ENCODE measurements at regions not wholly inside any gene's neighbourhood (a gene's known extent, or its start where the extent isn't known, plus 50 kb on each side); places are given as distances from the start of the nearest gene placed in this dataset.

- DNase-seq (ENCODE audit: low read depth) = no peak
Measured at GRCh38 chr22:49046000-49046545, 781.6 kb downstream of the BRD1 start.

- DNase-seq (ENCODE audit: low read depth) = no peak
Measured at GRCh38 chr22:49045276-49045675, 782.4 kb downstream of the BRD1 start.

DNA sequence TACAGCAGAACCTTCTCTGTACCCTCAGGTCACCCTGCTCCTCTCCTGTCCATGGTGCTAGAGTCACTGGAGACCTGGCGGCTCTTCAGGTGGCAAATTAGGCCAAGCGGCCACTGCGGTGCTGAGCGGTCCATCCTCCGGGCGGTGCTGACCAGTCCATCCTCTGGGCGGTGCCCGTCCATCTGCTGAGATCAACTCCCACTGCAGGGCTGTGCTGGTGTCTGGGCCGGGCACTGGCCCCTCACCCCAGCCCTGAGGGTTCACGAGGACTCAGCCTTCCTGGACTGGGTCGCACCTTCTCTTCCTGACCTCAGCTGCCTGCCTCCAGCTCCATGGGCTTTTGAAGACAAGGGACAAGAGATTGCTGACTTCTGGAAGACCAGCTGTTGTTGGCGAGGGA is 782.9 kb downstream of the BRD1 start:
- DNase-seq (ENCODE audit: low read depth) = no peak

- DNase-seq (ENCODE audit: low read depth) = no peak
Measured at GRCh38 chr22:49044091-49044490, 783.6 kb downstream of the BRD1 start.

DNA sequence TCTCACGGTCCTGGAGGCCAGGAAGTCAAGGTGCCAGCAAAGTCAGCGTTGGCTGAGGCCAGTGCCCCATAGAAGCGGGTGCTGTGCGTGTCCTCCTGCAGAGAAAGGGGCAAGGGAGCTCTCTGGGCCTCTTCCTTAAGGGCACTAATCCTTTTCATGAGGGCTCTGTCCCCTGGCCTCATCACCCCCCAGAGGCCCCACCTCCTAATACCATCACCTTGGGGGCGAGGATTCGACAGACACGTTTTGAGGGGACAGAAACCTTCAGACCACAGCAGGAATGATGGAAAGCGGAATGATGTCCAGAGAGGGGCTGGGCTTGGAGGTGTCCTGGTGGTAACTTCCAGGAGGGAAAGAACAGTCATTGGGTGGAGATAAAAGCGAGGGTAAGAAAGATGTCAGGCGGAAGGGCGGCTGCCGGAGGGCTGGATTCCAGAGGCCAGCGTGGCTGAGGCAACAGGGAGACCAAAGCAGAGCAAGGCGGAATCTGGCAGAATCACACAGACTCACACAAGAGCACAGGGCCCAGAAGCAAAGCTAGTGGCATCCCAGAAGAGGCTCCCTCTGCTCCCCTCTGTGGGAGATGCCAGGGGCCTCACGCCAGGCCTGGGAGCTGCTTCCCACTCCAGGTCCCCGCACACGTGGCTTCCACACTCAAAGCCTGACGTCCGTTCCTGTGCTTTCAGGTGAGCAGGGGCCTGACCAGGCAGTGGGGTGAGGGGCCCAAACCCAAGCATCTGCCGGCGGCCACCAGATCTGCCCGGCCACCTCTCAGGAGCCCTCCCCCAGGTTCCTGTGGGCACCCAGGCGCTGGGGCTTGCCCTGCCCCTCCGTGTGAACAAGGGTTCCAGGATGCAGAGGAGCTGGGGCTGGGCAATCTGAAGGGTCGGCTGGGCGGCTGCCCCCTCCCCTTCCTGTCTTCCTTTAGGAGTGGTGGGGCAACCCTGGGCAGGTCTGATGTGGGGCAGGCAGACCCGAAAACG is 784.5 kb downstream of the BRD1 start:
- DNase-seq (ENCODE audit: low read depth) = no peak

- DNase-seq (ENCODE audit: low read depth) = no peak
Measured at GRCh38 chr22:49042066-49042465, 785.6 kb downstream of the BRD1 start.

DNA sequence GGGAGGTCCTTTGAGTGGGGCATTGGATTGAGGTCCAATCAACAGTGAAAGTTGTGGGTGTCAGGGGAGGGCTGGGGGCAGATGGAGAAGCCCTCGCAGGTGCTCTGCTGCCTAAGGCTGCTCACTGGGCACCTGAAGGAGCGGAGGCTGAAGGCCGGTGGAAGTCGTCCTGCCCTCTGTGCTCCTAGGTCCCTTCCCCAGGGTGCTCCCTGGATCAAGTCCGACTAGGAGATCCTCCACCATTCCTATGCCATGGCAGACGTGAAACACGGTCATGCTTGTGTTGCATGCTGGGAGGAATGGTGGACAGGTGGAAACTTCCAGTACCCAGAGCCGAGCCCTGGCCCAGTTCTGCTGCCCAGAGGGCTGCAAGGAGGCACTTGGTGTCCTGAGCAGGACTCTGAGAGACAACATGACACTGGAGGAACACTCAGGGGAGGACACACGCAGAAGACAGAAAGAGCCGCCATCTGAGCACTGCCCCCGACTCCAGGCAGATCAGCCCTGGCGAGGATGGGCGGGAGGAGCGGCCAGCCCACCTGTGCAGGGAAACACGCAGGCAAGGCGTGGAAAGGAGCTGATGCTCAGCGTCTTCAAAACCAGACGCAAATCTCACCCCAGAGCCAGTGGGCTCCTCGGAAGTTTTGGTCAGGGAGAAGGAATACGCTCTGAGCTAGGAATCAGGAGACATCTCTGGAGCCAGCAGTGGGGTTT is 786.8 kb downstream of the BRD1 start:
- DNase-seq (ENCODE audit: low read depth) = no peak

DNA sequence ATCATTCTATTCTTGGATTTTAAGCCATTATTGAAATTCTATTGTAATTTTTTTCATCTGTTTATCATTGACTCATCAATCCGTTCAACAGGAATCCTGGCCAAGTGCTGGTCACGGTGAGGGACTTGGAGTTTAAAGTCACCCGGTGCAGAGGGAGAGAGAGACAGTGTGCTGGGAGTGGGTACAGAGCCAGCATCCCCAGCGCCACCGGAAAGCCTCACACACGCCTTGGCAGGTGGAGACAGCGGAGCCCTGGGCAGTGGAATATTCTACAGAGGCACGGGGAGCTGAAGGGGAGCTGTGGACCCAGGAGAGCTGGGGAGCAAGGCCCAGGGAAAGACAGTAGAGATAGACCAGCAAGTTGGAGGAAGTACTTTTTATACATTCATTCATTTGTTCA is 787.6 kb downstream of the BRD1 start:
- DNase-seq (ENCODE audit: low read depth) = no peak

GRCh38 chr22:49039625-49040024 is 788.0 kb downstream of the BRD1 start:
- no peak for DNase-seq (ENCODE audit: low read depth)

GRCh38 chr22:49037701-49038245 is 789.9 kb downstream of the BRD1 start:
- no peak for DNase-seq (ENCODE audit: low read depth)

GRCh38 chr22:49036513-49036912 is 791.2 kb downstream of the BRD1 start:
- DNase-seq (ENCODE audit: low read depth) = no peak

DNA sequence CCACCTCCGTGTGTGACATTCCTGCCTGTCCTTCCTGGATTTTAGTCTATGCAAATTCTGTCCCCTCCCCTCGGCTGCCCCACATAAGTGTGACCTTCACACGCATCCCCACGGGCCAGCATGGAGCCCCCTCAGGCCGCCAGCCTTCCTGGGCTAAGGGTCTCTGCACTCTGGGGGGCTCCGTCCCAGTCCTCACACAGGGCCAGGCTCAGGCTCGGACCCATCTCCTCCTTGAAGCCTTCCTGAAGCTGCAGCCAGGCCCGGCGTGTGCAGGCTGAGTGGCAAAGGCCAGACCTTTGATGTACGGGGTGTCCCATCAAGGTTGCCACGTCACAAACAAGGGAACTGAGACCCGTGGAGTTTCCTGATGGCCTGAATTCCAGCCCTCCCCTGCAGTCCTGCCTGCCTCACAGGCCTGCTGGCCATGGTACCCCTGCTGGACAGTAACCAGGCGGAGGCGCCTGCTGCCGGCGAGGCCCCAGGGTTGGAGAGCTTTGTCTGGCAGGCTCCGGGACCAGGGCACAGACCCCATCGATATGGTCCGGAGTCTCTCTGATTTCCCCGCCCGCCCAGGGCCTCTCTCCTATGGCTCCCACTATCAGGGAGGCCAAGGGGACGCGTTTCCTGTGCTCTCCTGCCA is 791.7 kb downstream of the BRD1 start:
- DNase-seq (ENCODE audit: low read depth) = no peak

DNA sequence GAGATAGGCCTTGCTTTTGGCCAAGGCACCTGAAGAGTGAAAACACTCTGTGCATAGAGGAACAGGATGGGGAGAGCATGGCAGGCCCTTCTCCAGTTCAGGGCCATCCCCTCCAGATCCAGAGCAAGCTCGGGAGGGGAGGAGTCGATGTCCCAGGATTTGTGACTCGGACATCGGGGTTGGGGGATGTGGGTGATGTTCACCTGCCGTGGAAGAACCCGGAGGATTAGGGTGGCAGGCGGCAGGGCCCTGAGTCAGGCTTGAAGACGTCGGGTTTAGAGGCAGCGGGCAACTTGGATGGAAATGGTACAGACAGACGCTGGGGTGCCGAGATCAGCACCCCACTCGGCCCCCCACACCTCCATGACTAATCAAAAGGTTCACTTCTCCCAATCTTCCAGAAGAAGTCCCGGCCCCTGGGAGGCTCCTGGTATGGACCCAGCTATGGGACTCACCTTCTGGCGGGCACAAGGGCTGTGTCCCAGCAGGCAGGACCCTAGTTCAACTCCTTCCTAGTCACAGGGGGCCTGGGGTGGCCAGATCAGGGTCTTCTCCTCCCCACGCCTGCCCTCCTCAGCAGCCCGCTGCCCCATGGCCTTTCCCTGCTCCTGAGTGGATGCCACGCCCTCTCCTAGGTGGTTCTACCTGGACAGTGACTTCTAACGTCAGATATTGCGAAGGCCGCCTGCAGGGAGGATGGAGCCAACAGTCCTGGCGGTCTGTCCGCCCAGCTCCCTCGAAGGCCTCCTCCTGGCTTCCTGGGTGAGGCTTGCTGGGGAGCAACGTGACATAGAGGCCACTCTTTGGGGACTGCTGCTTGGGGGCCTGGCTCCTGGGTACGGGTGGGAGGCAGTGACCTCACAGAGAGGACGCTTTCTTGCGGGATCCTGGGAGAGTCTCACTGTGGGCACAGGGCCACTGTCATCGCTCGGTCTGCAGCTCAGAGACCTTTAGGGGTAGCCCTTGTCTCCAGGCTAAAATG is 792.5 kb downstream of the BRD1 start:
- no peak for DNase-seq (ENCODE audit: low read depth)

DNA sequence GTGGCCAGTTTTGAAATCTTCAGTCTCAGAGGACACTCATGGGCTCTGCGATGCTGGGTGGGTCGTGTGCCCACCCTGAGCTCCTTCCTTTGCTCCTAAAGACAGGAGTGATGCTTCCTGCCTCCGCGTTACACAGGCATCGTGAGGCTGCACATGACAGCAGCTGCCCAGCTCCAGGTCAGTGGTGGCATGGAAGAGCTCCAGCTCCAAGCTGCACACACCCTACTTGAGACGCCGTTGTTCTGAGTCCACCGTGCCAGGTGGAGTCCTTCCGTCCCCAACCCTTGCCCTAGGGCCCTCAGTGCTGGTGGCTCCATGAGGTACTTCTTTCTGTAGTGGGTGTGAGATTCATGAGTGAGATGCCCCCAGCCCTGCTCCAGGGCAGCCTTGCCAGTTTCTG is 794.1 kb downstream of the BRD1 start:
- no peak for DNase-seq (ENCODE audit: low read depth)

GRCh38 chr22:49032821-49033220 is 794.9 kb downstream of the BRD1 start:
- no peak for DNase-seq (ENCODE audit: low read depth)

DNA sequence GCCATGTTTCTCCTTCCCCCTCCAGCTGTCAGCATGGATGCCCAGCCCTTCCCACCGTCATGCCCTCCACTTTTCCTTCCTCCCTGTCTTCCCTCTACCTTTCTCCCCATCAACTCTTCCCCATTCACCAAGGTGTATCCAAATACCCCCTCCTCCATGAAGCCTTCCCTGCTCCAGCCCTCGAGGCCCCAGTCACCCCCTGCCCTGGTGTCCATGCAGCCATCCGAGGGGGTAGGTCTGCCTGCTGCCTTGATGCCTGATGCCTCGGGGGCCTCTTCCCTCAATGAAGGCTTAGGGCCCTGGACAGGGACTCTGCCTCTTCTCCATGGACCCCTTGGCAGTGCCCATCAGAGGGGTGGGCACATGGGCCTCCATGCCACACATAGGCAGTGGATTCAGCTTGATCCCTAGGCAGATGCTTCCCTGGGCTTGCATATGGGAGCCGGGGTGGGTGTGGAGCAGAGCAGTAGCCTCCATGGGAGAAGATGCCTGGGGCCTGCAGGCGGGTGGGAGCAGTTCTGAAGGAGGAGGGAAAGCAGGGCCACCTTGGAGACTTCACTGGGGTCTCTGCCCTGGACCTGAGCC is 795.8 kb downstream of the BRD1 start:
- no peak for DNase-seq (ENCODE audit: low read depth)

DNA sequence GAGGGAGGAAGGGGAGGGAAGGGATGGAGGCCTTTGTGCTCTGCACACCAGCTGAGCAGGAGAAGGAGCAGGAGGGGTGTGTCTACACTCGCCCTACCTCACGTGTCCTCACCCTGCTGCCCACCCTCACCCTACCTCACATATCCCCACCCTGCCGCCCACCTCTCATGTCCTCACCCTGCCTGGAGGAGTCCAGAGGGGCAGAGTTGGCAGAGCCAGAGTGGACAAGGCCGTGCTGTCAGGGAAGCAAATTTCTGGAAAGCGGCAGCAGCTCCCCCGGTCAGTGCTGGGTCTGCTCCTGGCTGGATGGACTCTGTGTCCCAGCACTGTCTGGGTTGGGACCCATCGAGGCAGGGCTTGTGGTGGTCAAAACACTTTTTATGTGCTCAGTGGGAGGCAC is 799.6 kb downstream of the BRD1 start:
- no peak for DNase-seq (ENCODE audit: low read depth)

DNA sequence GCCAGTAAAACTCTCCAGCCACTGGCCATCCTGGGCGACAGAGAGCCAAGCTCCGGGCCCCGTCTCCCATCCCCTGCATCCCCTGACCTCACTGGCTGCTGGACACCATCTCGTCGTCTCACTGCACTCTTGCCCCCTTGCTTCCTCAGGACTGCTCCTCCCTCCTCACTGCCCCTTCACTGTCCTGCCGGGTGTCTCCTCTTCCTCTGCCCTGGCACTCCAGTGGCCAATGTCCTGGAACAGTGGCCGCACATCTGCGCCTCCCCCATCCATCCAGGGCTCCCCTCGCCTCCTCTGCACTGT is 800.4 kb downstream of the BRD1 start:
- DNase-seq (ENCODE audit: low read depth) = no peak

DNA sequence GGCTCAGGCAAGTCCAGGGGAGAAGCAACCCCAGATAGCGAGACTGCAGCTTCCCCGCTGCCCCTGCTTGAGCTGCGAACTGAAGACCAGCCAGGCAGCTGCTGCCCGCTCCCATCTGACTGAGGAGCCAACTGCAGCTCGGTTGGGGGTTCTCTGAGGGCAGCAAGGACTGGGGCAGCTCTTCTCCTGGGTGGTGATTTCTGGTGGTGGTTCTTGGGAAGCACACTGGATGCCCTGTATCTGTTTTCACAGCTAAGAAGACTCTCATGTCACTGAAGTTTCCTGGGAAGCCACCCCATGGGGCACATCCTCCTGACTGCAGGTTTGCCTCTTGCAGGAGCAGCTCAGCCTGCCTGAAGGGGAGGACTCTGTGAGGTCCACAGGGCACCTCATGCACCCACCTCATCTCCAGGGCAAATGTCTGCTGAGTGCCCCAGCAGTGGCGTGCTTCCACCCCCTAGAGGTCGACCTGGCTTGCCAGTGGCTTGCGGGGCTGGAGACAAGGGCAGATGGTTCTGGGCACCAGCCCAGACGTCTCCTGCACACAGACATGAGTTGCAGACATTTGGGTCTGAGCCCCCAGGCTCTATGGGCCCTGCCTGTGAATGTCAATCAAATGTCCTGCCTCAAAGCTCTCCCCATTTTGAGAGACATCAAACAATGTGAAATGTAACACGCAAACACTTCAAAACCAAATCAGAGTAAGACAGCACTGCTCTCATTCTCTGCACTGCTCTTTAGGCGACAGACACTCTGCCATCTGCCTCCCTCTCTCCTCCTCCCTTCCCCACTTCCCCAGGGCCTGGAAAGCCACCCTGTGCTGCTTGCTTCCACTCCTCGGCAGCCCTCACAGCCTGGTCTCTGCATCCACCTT is 800.9 kb downstream of the BRD1 start:
- no peak for DNase-seq (ENCODE audit: low read depth)

All from GM04503 (cell line).